ENCODE measurements at regions not wholly inside any gene's neighbourhood (a gene's known extent, or its start where the extent isn't known, plus 50 kb on each side); places are given as distances from the start of the nearest gene placed in this dataset.

- Histone ChIP-seq H3K9me3 (no peaks in the 10 kb centered on the region), H3K27me3 (no peaks in the 10 kb centered on the region), H3K4me3 (peak overlapping the region; percentile 86 to 97 (median 95)), H3K4me1 (no peaks in the 10 kb centered on the region), H3K36me3 (no peaks in the 10 kb centered on the region), H3K27ac (peak overlapping the region in 3 of 4 donors; percentile 38 to 44 (median 38))
- intact Hi-C loops (cut with DNase I): no loop called here
- FAIRE-seq: no peak
- 1 to 3% methylated on average over 22 to 97 of the region's 97 CpGs for WGBS, 2 donors
- no peak for TF ChIP-seq CTCF (IDR thresholded peaks at IDR 0.05)
- ATAC-seq: peak; percentile 80 to 88 (median 87)
- DNase-seq: peak; percentile 55 to 87 (median 65)
These were observed 81.5 kb downstream of the CHRNA1 start for GRCh38 chr2:174682578-174683391.

DNA sequence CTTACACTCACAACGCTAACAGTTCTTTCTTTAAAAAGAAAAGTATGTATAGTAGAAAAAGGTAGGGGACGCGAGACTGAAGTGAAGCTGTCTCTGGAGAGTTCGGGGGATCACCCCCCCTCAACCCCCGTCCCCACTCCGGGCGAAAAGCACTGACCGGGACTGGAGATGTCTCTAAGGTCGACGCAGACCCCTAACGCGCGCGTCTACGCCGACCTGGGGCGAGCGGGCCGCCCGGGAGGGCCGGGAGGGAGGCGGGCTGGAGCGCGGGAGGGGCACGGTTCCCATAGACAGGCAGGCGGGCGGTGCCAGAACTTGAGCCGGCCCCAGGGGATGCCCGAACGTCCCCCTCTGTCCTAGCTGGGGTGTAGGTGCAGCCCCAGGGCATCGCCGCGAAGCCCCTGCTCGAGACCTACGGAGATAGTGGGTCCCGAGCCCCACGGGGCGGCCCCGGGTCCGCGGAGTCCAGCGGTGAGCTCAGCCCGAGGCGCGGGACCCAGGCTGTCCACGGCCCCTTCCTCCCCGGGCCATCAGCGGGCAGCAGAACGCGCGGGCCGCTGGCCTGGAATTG lies 82.2 kb downstream of the CHRNA1 start:
- intact Hi-C loops (cut with DNase I): no loop called here
- Histone ChIP-seq H3K36me3 (no peaks in the 10 kb centered on the region), H3K4me1 (no peaks in the 10 kb centered on the region), H3K9me3 (no peaks in the 10 kb centered on the region), H3K4me3 (peak overlapping the region; percentile 86 to 97 (median 95)), H3K27ac (peak overlapping the region in 3 of 4 donors; percentile 38 to 44 (median 38)), H3K27me3 (no peaks in the 10 kb centered on the region)
- ATAC-seq (peak; percentile 54 to 73 (median 69)), DNase-seq (peak in 5 of 6 donors; percentile 15 to 77 (median 44)), FAIRE-seq (no peak)
- WGBS, 2 donors: 0 to 1% methylated on average over 35 to 52 of the region's 52 CpGs
- no peak for TF ChIP-seq CTCF (IDR thresholded peaks at IDR 0.05)

- FAIRE-seq (no peak), ATAC-seq (peak; percentile 18 to 36 (median 26)), DNase-seq (no peak)
- intact Hi-C loops (cut with DNase I): no loop called here
- no peaks in the 10 kb centered on the region for H3K36me3 ChIP-seq
- H3K27me3 ChIP-seq: no peaks in the 10 kb centered on the region
- H3K9me3 ChIP-seq: no peaks in the 10 kb centered on the region
- no peaks in the 10 kb centered on the region for H3K4me1 ChIP-seq
- H3K27ac ChIP-seq: peak overlapping the region in 1 of 4 donors; percentile 44
- 50% methylated on average over 18 of the region's 18 CpGs for WGBS, 2 donors
- TF ChIP-seq CTCF (IDR thresholded peaks at IDR 0.05): no peak
- peak overlapping the region; percentile 86 to 97 (median 95) for H3K4me3 ChIP-seq
These were observed 82.9 kb downstream of the CHRNA1 start for GRCh38 chr2:174681099-174682006.

DNA sequence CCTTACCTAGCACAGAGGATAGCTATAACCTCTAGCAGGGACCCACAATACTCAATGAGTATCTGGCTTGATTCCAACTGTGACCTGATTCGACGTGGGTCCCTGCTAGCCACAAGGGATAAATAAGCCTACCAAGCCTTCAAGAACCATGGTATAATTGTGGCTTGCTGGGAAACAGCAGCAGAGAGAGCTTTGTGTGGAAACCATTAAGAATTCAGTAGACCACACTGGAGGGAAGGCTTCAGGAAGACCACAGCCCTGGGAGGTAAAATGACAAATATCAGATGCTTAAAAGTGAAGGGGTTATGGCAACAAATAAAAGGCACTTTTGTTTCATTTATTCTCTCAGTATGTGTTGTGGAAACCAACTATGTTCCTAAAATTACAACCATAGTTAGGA lies 82.6 kb upstream of the WIPF1 start:
- H3K4me3 ChIP-seq: no peak overlapping the region
- H3K27ac ChIP-seq: no peak overlapping the region
- no peak for DNase-seq
- 36 to 43% methylated on average over 2 of the region's 2 CpGs for WGBS, 2 donors
- FAIRE-seq: no peak
- no peak for TF ChIP-seq CTCF (IDR thresholded peaks at IDR 0.05)
- no peaks in the 10 kb centered on the region for H3K27me3 ChIP-seq
- H3K9me3 ChIP-seq: no peaks in the 10 kb centered on the region
- no peaks in the 10 kb centered on the region for H3K36me3 ChIP-seq
- intact Hi-C loops (cut with DNase I): no loop called here
- no peaks in the 10 kb centered on the region for H3K4me1 ChIP-seq
- no peak for ATAC-seq

All from pancreas (tissue), 10 donors.